Naive thymus-derived CD4-positive, alpha-beta T cell (primary cell): ENCODE measurements at regions not wholly inside any gene's neighbourhood (a gene's known extent, or its start where the extent isn't known, plus 50 kb on each side); places are given as distances from the start of the nearest gene placed in this dataset.

Experiments used
- ATAC-seq: fragments of 150-1000 bp; cut with Tn5 transposase; 2 replicates; pipeline ENCODE4 v1.10.0; 2021; ENCODE audit warnings: mild to moderate bottlenecking, moderate library complexity
- CTCF ChIA-PET: fragments of 350-600 bp; sonication (Branson Sonifier 250); formaldehyde crosslinking; loops from one replicate; lab custom pipeline; 2021; ENCODE audit warnings: antibody characterized with exemption; lab: Charles Lee
- POLR2A ChIA-PET: fragments of 350-600 bp; sonication (Branson Sonifier 250); formaldehyde crosslinking; loops from one replicate; lab custom pipeline; 2021; ENCODE audit warnings: antibody characterized with exemption, inconsistent platforms; lab: Charles Lee
- DNase-seq, 9 donors: peaks; one replicate each; pipeline versions ENCODE4 v3.0.0 to v3.0.0-alpha.2; 2020 to 2022; ENCODE audit warnings: mixed read lengths in 1 of 9
- H3K27ac ChIP-seq: one replicate; pipeline ENCODE4 v1.7.0; 2013; ENCODE audit warnings: mild to moderate bottlenecking, low read depth, low read length, moderate library complexity
- H3K27me3 ChIP-seq, 2 donors: one replicate each; pipeline ENCODE4 v1.7.0; 2013; ENCODE audit warnings: low read length in 2 of 2, mild to moderate bottlenecking in 2 of 2, moderate library complexity in 2 of 2; ENCODE audit not compliant: control insufficient read depth in 2 of 2, insufficient read depth in 2 of 2
- H3K36me3 ChIP-seq, 3 experiments: 1 replicate in 2 of 3; 2 replicates in 1 of 3; pipeline ENCODE4 v1.7.0; 2013; ENCODE audit warnings: low read length in 3 of 3, mild to moderate bottlenecking in 3 of 3, moderate library complexity in 1 of 3; ENCODE audit not compliant: insufficient read depth in 3 of 3, control insufficient read depth in 2 of 3
- H3K4me1 ChIP-seq, 2 donors: one replicate each; pipeline ENCODE4 v1.7.0; 2013; ENCODE audit warnings: low read length in 2 of 2, mild to moderate bottlenecking in 2 of 2, moderate library complexity in 1 of 2; ENCODE audit not compliant: control insufficient read depth in 2 of 2, insufficient read depth in 2 of 2
- H3K4me3 ChIP-seq: 2 replicates; pipeline ENCODE4 v1.7.0; 2013; ENCODE audit warnings: mild to moderate bottlenecking, low read length
- H3K9me3 ChIP-seq, 3 experiments: 1 replicate in 2 of 3; 2 replicates in 1 of 3; pipeline ENCODE4 v1.7.0; 2013; ENCODE audit warnings: low read length in 3 of 3; ENCODE audit not compliant: control insufficient read depth in 2 of 3
- H3K27ac Mint-ChIP-seq, 9 donors: one replicate each; pipeline ENCODE4 v1.8.0; 2020 to 2022; ENCODE audit warnings: mixed read lengths in 9 of 9, mild to moderate bottlenecking in 8 of 9, moderate library complexity in 5 of 9, inconsistent platforms in 2 of 9
- H3K27me3 Mint-ChIP-seq, 5 donors: one replicate each; pipeline ENCODE4 v1.8.0; 2021 to 2022; ENCODE audit warnings: mixed read lengths in 5 of 5, mild to moderate bottlenecking in 1 of 5
- H3K36me3 Mint-ChIP-seq, 5 donors: one replicate each; pipeline ENCODE4 v1.8.0; 2020 to 2022; ENCODE audit warnings: mixed read lengths in 5 of 5, mild to moderate bottlenecking in 3 of 5, inconsistent platforms in 1 of 5
- H3K4me1 Mint-ChIP-seq, 7 donors: one replicate each; pipeline ENCODE4 v1.8.0; 2020 to 2022; ENCODE audit warnings: mixed read lengths in 7 of 7, mild to moderate bottlenecking in 3 of 7, inconsistent platforms in 1 of 7
- H3K4me3 Mint-ChIP-seq, 10 donors: one replicate each; pipeline ENCODE4 v1.8.0; 2020 to 2022; ENCODE audit warnings: mild to moderate bottlenecking in 10 of 10, mixed read lengths in 10 of 10, moderate library complexity in 6 of 10, inconsistent platforms in 2 of 10
- H3K9me3 Mint-ChIP-seq, 11 donors: one replicate each; pipeline ENCODE4 v1.8.0; 2020 to 2022; ENCODE audit warnings: mixed read lengths in 11 of 11, mild to moderate bottlenecking in 4 of 11, inconsistent platforms in 1 of 11, moderate library complexity in 1 of 11
- intact Hi-C, 2 donors: fragments of 100-400 bp; cut with micrococcal nuclease; formaldehyde crosslinking; loops; one replicate each; pipeline ENCODE4 v1.15.1; 2023

- peaks cover 8 to 43% (median 10%) of the 10 kb centered on the region in 5 donors for H3K36me3 Mint-ChIP-seq
- peaks cover 0 to 13% (median 3%) of the 10 kb centered on the region in 11 donors for H3K9me3 Mint-ChIP-seq
- peak; percentile 98 for ATAC-seq
- no peaks in the 10 kb centered on the region for H3K27me3 ChIP-seq
- H3K27me3 Mint-ChIP-seq, result no peaks in the 10 kb centered on the region
- peaks cover 39 to 47% of the 10 kb centered on the region in 2 donors for H3K4me1 ChIP-seq
- H3K4me3 ChIP-seq, result peak overlapping the region; percentile 37
- CTCF ChIA-PET, result interaction anchor here (0.6 to 2.9 kb wide), 9 partner anchors 9 to 196 kb away, joined by 3 to 15 read pairs (median 4); no protein-coding TSS in a partner anchor
- H3K4me1 Mint-ChIP-seq, result peaks cover 27 to 81% (median 78%) of the 10 kb centered on the region in 7 donors
- peak overlapping the region; percentile 94 to 100 (median 98) for H3K27ac Mint-ChIP-seq
- H3K36me3 ChIP-seq, result no peaks in the 10 kb centered on the region
- no peaks in the 10 kb centered on the region for H3K9me3 ChIP-seq
- peak in 8 of 9 donors; percentile 54 to 91 (median 83) for DNase-seq
- H3K4me3 Mint-ChIP-seq, result peak overlapping the region; percentile 73 to 92 (median 82)
- POLR2A ChIA-PET, result interaction anchor here (0.5 to 5.4 kb wide), 13 partner anchors 9 to 336 kb away, joined by 3 to 90 read pairs (median 4); no protein-coding TSS in a partner anchor
- peak overlapping the region; percentile 83 for H3K27ac ChIP-seq
- intact Hi-C loops, result loop anchor here (1.0 to 5.0 kb wide), 17 partner anchors 7 to 333 kb away; partner anchors contain the start of genes ITGA4 (in 1 of the 2) and UBE2E3 (in 1 of the 2)
Observed at GRCh38 chr2:181123798-181124231, 143.4 kb downstream of the UBE2E3 start.

- H3K4me3 Mint-ChIP-seq, result peak overlapping the region; percentile 73 to 92 (median 82)
- no peaks in the 10 kb centered on the region for H3K27me3 Mint-ChIP-seq
- intact Hi-C loops, result loop anchor here (1.0 to 5.0 kb wide), 11 partner anchors 18 to 332 kb away; partner anchors contain the start of gene UBE2E3 (in 1 of the 2)
- H3K36me3 Mint-ChIP-seq, result peaks cover 10 to 42% (median 12%) of the 10 kb centered on the region in 5 donors
- H3K27ac ChIP-seq, result peak overlapping the region; percentile 83
- peaks cover 0 to 15% (median 4%) of the 10 kb centered on the region in 11 donors for H3K9me3 Mint-ChIP-seq
- no peaks in the 10 kb centered on the region for H3K9me3 ChIP-seq
- ATAC-seq, result no peak
- no peaks in the 10 kb centered on the region for H3K27me3 ChIP-seq
- peaks cover 39 to 50% of the 10 kb centered on the region in 2 donors for H3K4me1 ChIP-seq
- CTCF ChIA-PET, result interaction anchor here (1.2 to 2.9 kb wide), 7 partner anchors 10 to 28 kb away, joined by 3 to 15 read pairs (median 5); no protein-coding TSS in a partner anchor
- H3K27ac Mint-ChIP-seq, result peak overlapping the region; percentile 94 to 100 (median 98)
- no peaks in the 10 kb centered on the region for H3K36me3 ChIP-seq
- H3K4me3 ChIP-seq, result peak overlapping the region; percentile 37
- peak in 2 of 9 donors; percentile 25 to 49 for DNase-seq
- H3K4me1 Mint-ChIP-seq, result peaks cover 26 to 83% (median 76%) of the 10 kb centered on the region in 7 donors
- POLR2A ChIA-PET, result interaction anchor here (0.6 to 5.4 kb wide), 13 partner anchors 9 to 338 kb away, joined by 3 to 90 read pairs (median 4); partner anchors contain the start of gene ITGA4
Observed at GRCh38 chr2:181124497-181124896, 144.1 kb downstream of the UBE2E3 start.

- Mint-ChIP-seq H3K4me3 (peak overlapping the region; percentile 73 to 92 (median 84)), H3K27ac (peak overlapping the region; percentile 94 to 100 (median 98)), H3K9me3 (peaks cover 0 to 16% (median 5%) of the 10 kb centered on the region in 11 donors), H3K4me1 (peaks cover 26 to 87% (median 77%) of the 10 kb centered on the region in 7 donors), H3K36me3 (peaks cover 14 to 41% (median 16%) of the 10 kb centered on the region in 5 donors), H3K27me3 (no peaks in the 10 kb centered on the region)
- ChIA-PET POLR2A (interaction anchor here (0.7 to 5.4 kb wide), 12 partner anchors 8 to 335 kb away, joined by 3 to 90 read pairs (median 4); partner anchors contain the start of gene ITGA4), CTCF (interaction anchor here (0.6 to 3.4 kb wide), 8 partner anchors 16 to 270 kb away, joined by 3 to 15 read pairs (median 4); no protein-coding TSS in a partner anchor)
- intact Hi-C loops, result loop anchor here (2.0 kb wide), 2 partner anchors 99 to 149 kb away; no protein-coding TSS in a partner anchor
- Histone ChIP-seq H3K27me3 (no peaks in the 10 kb centered on the region), H3K4me3 (peak overlapping the region; percentile 51), H3K36me3 (no peaks in the 10 kb centered on the region), H3K27ac (peak overlapping the region; percentile 83), H3K4me1 (peaks cover 39 to 55% of the 10 kb centered on the region in 2 donors), H3K9me3 (no peaks in the 10 kb centered on the region)
- ATAC-seq, result no peak
- DNase-seq, result no peak
Observed at GRCh38 chr2:181125359-181125758, 145.0 kb downstream of the UBE2E3 start.

- H3K4me1 ChIP-seq, result peaks cover 40 to 66% of the 10 kb centered on the region in 2 donors
- H3K9me3 Mint-ChIP-seq, result peaks cover 0 to 10% (median 4%) of the 10 kb centered on the region in 11 donors
- H3K27me3 Mint-ChIP-seq, result no peaks in the 10 kb centered on the region
- peaks cover 26 to 87% (median 77%) of the 10 kb centered on the region in 7 donors for H3K4me1 Mint-ChIP-seq
- no peaks in the 10 kb centered on the region for H3K9me3 ChIP-seq
- peak overlapping the region; percentile 94 to 100 (median 98) for H3K27ac Mint-ChIP-seq
- H3K36me3 Mint-ChIP-seq, result peaks cover 10 to 32% (median 14%) of the 10 kb centered on the region in 5 donors
- peak overlapping the region; percentile 51 for H3K4me3 ChIP-seq
- no peaks in the 10 kb centered on the region for H3K36me3 ChIP-seq
- DNase-seq, result no peak
- H3K27ac ChIP-seq, result peak overlapping the region; percentile 83
- ChIA-PET POLR2A (interaction anchor here (1.1 to 5.4 kb wide), 8 partner anchors 10 to 331 kb away, joined by 3 to 90 read pairs (median 6); partner anchors contain the start of gene ITGA4), CTCF (interaction anchor here (1.2 to 3.4 kb wide), 4 partner anchors 15 to 269 kb away, joined by 3 to 15 read pairs (median 7); no protein-coding TSS in a partner anchor)
- ATAC-seq, result no peak
- no peaks in the 10 kb centered on the region for H3K27me3 ChIP-seq
- peak overlapping the region; percentile 26 to 92 (median 82) for H3K4me3 Mint-ChIP-seq
- intact Hi-C loops, result no loop called here
Observed at GRCh38 chr2:181126311-181126868, 146.0 kb downstream of the UBE2E3 start.

GRCh38 chr2:181128199-181128598 lies 147.8 kb downstream of the UBE2E3 start:
- Histone ChIP-seq H3K27ac (no peak overlapping the region), H3K36me3 (no peaks in the 10 kb centered on the region), H3K9me3 (no peaks in the 10 kb centered on the region), H3K27me3 (no peaks in the 10 kb centered on the region), H3K4me3 (peak overlapping the region; percentile 10), H3K4me1 (peaks cover 42 to 72% of the 10 kb centered on the region in 2 donors)
- Mint-ChIP-seq H3K27ac (peak overlapping the region; percentile 33 to 96 (median 74)), H3K36me3 (peaks cover 10 to 28% (median 14%) of the 10 kb centered on the region in 5 donors), H3K4me3 (peak overlapping the region in 9 of 10 donors; percentile 30 to 61 (median 47)), H3K9me3 (peaks cover 0 to 10% (median 5%) of the 10 kb centered on the region in 11 donors), H3K4me1 (peaks cover 37 to 89% (median 76%) of the 10 kb centered on the region in 7 donors), H3K27me3 (no peaks in the 10 kb centered on the region)
- ATAC-seq (no peak), DNase-seq (no peak)
- intact Hi-C loops, result loop anchor here in 1 of 2 donors (1.0 kb wide), 1 partner anchor 37 kb away; no protein-coding TSS in a partner anchor
- ChIA-PET CTCF (interaction anchor here (0.5 to 3.4 kb wide), 8 partner anchors 14 to 339 kb away, joined by 3 to 7 read pairs (median 3); no protein-coding TSS in a partner anchor), POLR2A (interaction anchor here (0.7 to 5.4 kb wide), 5 partner anchors 9 to 330 kb away, joined by 3 to 90 read pairs (median 5); no protein-coding TSS in a partner anchor)
